Thyroid gland (tissue), 4 donors: ENCODE measurements at regions not wholly inside any gene's neighbourhood (a gene's known extent, or its start where the extent isn't known, plus 50 kb on each side); places are given as distances from the start of the nearest gene placed in this dataset.

ENCODE experiments used
- DNase-seq, 2 donors: peaks; one replicate each; pipeline ENCODE4 v3.0.0-alpha.2; 2019
- H3K27ac ChIP-seq, 3 donors: fragments of 200-600 bp; sonication (generic); 1 replicate in 2 of 3; 2 replicates in 1 of 3; pipeline ENCODE4 v1.5.1; 2016 to 2019; ENCODE audit warnings: mild to moderate bottlenecking in 1 of 3, moderate library complexity in 1 of 3
- H3K27me3 ChIP-seq: fragments of 200-600 bp; sonication (generic); one replicate; pipeline ENCODE4 v1.5.1; 2019
- H3K36me3 ChIP-seq, 2 donors: fragments of 200-600 bp; sonication (generic); one replicate each; pipeline ENCODE4 v1.5.1; 2016 to 2019
- H3K4me1 ChIP-seq, 2 donors: fragments of 200-600 bp; sonication (generic); one replicate each; pipeline ENCODE4 v1.5.1; 2017 to 2019
- H3K4me3 ChIP-seq, 3 donors: fragments of 200-600 bp; sonication (generic); replicated peaks in 1 of 3; 1 replicate in 2 of 3; 2 replicates in 1 of 3; pipeline ENCODE4 v1.5.1; 2016; ENCODE audit warnings: mild to moderate bottlenecking in 1 of 3
- H3K9me3 ChIP-seq: fragments of 200-600 bp; sonication (generic); one replicate; pipeline ENCODE4 v1.5.1; 2017
- POLR2A ChIP-seq, 2 donors: fragments of 450-650 bp; IDR thresholded peaks; one replicate each; pipeline ENCODE4 v1.6.1; 2017; ENCODE audit warnings: antibody characterized with exemption in 2 of 2, mild to moderate bottlenecking in 2 of 2, moderate library complexity in 1 of 2
- WGBS, 2 donors: methylation state at CpG; one replicate each; pipeline ENCODE4 v1.1.5; 2017; 5-methylcytosine and 5-hydroxymethylcytosine counted together
- intact Hi-C: fragments of 100-400 bp; cut with DNase I; formaldehyde crosslinking; loops from one replicate; pipeline ENCODE4 v1.15.1; 2023
- TF ChIP-seq, protein P1 (sequence below), 6 experiments: fragments of 200-600 bp in 3 of 6; fragments of 450-650 bp in 3 of 6; sonication (generic) in 3 of 6; IDR thresholded peaks; one replicate each; pipeline ENCODE4 v1.5.1; 2016 to 2019; ENCODE audit warnings: antibody characterized with exemption in 6 of 6, mild to moderate bottlenecking in 2 of 6, inconsistent platforms in 1 of 6, moderate library complexity in 1 of 6

DNA sequence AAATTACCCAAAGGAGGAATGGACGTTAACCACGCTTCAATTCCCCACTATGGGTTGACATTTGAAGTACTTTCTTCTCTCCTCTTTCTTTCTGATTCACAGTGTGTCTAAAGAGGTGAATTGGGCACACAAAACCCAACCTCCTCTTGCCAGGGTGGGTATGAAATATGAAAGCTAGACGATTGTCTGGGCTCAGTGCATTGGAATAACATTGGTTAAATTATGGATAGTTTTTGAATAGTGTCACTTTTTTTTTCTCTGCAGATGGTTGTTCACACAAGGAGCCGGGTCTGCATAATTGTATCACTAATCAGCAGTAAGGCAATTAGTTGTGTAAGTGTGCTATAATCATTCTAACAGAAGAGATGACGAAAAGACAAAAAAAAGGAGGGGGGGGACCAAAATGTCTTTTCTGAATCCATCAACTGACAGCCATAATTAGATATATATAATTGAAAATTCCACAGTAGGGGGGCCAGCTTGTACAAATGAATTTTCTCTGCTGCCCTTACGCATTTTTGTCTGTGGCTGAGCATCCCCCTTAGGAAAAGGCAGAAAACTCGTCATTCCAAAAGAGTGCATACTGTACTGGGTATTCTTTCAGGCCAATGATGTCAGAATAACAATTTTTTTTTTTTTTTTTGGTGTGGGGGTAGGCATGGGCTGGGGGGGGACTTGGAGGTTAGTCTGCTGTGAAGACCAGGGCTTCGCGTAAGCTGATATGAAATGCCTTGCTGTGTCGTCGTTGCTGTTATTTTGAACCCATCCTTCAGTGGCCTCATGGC is 307.5 kb upstream of the SALL1 start:
- TF ChIP-seq POLR2A (IDR thresholded peaks at IDR 0.05) = no peak
- TF ChIP-seq, protein P1, sequence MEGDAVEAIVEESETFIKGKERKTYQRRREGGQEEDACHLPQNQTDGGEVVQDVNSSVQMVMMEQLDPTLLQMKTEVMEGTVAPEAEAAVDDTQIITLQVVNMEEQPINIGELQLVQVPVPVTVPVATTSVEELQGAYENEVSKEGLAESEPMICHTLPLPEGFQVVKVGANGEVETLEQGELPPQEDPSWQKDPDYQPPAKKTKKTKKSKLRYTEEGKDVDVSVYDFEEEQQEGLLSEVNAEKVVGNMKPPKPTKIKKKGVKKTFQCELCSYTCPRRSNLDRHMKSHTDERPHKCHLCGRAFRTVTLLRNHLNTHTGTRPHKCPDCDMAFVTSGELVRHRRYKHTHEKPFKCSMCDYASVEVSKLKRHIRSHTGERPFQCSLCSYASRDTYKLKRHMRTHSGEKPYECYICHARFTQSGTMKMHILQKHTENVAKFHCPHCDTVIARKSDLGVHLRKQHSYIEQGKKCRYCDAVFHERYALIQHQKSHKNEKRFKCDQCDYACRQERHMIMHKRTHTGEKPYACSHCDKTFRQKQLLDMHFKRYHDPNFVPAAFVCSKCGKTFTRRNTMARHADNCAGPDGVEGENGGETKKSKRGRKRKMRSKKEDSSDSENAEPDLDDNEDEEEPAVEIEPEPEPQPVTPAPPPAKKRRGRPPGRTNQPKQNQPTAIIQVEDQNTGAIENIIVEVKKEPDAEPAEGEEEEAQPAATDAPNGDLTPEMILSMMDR (IDR thresholded peaks at IDR 0.05) = no peak
- Histone ChIP-seq H3K4me3 (no peak overlapping the region), H3K9me3 (no peaks in the 10 kb centered on the region), H3K36me3 (no peaks in the 10 kb centered on the region), H3K27me3 (no peaks in the 10 kb centered on the region), H3K27ac (no peak overlapping the region), H3K4me1 (no peaks in the 10 kb centered on the region)
- intact Hi-C loops = no loop called here
- WGBS, 2 donors = 82 to 83% methylated on average over 11 of the region's 11 CpGs
- no peak for DNase-seq

DNA sequence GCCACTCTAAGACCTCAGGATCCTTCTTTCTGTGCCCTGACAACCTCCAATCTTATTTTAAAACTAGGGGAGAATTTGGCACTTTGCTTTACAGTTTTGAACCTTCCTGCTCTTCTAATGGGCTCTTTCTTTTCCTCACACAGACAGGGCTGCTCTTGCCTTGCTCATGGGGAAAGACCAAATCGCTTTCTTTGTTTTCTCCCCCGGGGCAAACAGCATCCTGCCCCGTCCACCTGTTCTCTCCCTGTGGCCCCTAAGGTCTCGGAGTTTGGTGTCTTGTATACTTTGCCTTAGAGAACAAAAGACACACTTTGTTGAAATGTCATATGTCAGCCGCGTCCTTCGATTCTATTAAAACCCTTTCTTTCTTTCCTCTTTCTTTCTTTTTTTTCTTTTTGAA is 306.7 kb upstream of the SALL1 start:
- no peak for DNase-seq
- intact Hi-C loops = no loop called here
- TF ChIP-seq, protein P1 (IDR thresholded peaks at IDR 0.05) = no peak
- TF ChIP-seq POLR2A (IDR thresholded peaks at IDR 0.05) = no peak
- no peak overlapping the region for H3K4me3 ChIP-seq
- no peaks in the 10 kb centered on the region for H3K9me3 ChIP-seq
- H3K4me1 ChIP-seq = no peaks in the 10 kb centered on the region
- H3K27ac ChIP-seq = no peak overlapping the region
- 72 to 75% methylated on average over 7 of the region's 7 CpGs for WGBS, 2 donors
- H3K36me3 ChIP-seq = no peaks in the 10 kb centered on the region
- H3K27me3 ChIP-seq = no peaks in the 10 kb centered on the region

DNA sequence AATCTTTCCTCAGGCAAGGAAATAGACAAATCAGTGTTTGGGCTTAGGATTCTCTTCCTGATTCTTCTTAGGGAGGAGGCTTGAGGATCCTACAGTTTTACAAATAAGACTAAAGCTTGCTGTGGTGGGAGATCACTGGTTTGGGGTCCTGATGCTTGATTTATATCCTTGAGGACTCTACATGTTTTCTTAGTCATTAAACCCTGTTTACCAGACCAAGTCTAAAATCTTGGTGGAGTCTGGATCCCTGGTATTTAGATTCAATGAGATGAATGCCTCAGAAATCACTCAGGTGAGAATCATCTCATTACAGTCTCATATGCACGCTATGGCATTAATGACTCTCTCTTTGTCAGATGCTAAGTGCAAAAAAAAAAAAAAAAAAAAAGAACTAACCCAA is 304.3 kb upstream of the SALL1 start:
- intact Hi-C loops = no loop called here
- Histone ChIP-seq H3K4me3 (no peak overlapping the region), H3K9me3 (no peaks in the 10 kb centered on the region), H3K36me3 (no peaks in the 10 kb centered on the region), H3K4me1 (no peaks in the 10 kb centered on the region), H3K27ac (no peak overlapping the region), H3K27me3 (no peaks in the 10 kb centered on the region)
- no peak for DNase-seq
- 80 to 88% methylated on average over 1 of the region's 1 CpG for WGBS, 2 donors
- TF ChIP-seq POLR2A (IDR thresholded peaks at IDR 0.05) = no peak
- TF ChIP-seq, protein P1 (IDR thresholded peaks at IDR 0.05) = no peak

DNA sequence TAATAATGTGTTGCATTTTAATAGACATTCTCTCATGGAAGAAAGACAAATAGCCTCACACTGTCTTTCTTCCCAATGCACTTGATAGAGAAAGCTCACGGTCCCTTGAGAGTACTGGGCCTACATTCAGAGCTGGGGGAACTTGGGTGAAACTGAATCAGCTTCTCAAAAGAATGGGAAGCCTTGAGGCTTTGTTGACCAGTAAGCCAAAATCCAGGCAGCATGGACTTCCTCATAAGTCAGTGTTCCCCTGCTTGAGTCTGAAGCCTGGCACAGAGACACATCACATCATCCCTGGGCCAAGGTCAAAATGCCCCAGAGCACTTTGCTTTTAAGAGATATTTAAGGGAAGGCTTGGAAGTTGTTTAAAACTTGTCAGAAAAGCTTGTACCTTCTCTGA is 302.2 kb upstream of the SALL1 start:
- DNase-seq = no peak
- no peaks in the 10 kb centered on the region for H3K36me3 ChIP-seq
- no peaks in the 10 kb centered on the region for H3K9me3 ChIP-seq
- no peaks in the 10 kb centered on the region for H3K4me1 ChIP-seq
- WGBS, 2 donors = 82 to 92% methylated on average over 1 of the region's 1 CpG
- no peaks in the 10 kb centered on the region for H3K27me3 ChIP-seq
- no peak overlapping the region for H3K27ac ChIP-seq
- intact Hi-C loops = no loop called here
- H3K4me3 ChIP-seq = no peak overlapping the region
- no peak for TF ChIP-seq POLR2A (IDR thresholded peaks at IDR 0.05)
- TF ChIP-seq, protein P1 (IDR thresholded peaks at IDR 0.05) = no peak

DNA sequence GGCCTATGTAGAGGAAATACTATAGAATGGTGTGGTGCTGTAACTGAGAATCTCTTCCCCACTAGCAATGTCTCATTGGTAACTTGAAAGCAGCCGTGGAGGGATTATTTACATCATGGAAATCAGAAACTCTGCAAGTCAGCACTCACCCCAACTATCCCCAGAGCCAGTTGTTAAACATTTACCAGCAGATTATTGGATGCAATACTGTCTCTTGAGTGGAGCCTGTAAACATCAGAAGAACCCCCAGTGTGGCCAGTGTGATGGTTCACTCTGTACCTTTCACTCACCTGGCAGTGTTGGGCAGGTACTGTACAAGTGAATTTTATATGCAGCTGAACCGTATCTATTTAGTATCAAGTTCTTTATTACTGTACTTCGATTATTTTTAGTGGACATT is 299.8 kb upstream of the SALL1 start:
- Histone ChIP-seq H3K9me3 (no peaks in the 10 kb centered on the region), H3K36me3 (no peaks in the 10 kb centered on the region), H3K4me3 (no peak overlapping the region), H3K27me3 (no peaks in the 10 kb centered on the region), H3K27ac (no peak overlapping the region), H3K4me1 (no peaks in the 10 kb centered on the region)
- no peak for TF ChIP-seq POLR2A (IDR thresholded peaks at IDR 0.05)
- TF ChIP-seq, protein P1 (IDR thresholded peaks at IDR 0.05) = no peak
- WGBS, 2 donors = 78 to 86% methylated on average over 3 of the region's 3 CpGs
- intact Hi-C loops = no loop called here
- DNase-seq = no peak
